Panc1 (cell line): ENCODE measurements at regions not wholly inside any gene's neighbourhood (a gene's known extent, or its start where the extent isn't known, plus 50 kb on each side); places are given as distances from the start of the nearest gene placed in this dataset.

ENCODE experiments used
- CTCF ChIP-seq: fragments of 450-650 bp; IDR thresholded peaks from 2 replicates; pipeline ENCODE4 v1.5.1; 2017; ENCODE audit warnings: mild to moderate bottlenecking
- POLR2AphosphoS5 ChIP-seq: IDR thresholded peaks from 2 replicates; pipeline ENCODE4 v1.6.1; 2012; ENCODE audit warnings: mild to moderate bottlenecking, low read depth, low read length, moderate library complexity
- REST ChIP-seq, 2 experiments: IDR thresholded peaks; 2 replicates each; pipeline ENCODE4 v1.6.1; 2011 to 2012; ENCODE audit warnings: low read depth in 2 of 2, control low read depth in 1 of 2, low read length in 1 of 2, mild to moderate bottlenecking in 1 of 2, moderate library complexity in 1 of 2; ENCODE audit not compliant: insufficient read depth in 1 of 2
- SIN3A ChIP-seq: IDR thresholded peaks from 2 replicates; pipeline ENCODE4 v1.6.1; 2012; ENCODE audit warnings: low read depth, mild to moderate bottlenecking, low read length, moderate library complexity, borderline replicate concordance; ENCODE audit not compliant: insufficient read depth
- TCF7L2 ChIP-seq: IDR thresholded peaks from 2 replicates; pipeline ENCODE4 v1.6.1; 2011; ENCODE audit warnings: mild to moderate bottlenecking, low read depth, low read length, inconsistent platforms

- no peak for TF ChIP-seq POLR2AphosphoS5
- TF ChIP-seq CTCF = no peak
- TF ChIP-seq REST (IDR thresholded peaks at IDR 0.05; ENCODE audit: insufficient read depth in 1 of 2, low read depth in 2 of 2, low read length in 1 of 2) = no peak
- no peak for TF ChIP-seq TCF7L2
- no peak for TF ChIP-seq SIN3A
Observed at GRCh38 chr3:23709987-23710386, 95.8 kb upstream of the UBE2E1 start.
